Kidney capillary endothelial cell (primary cell): ENCODE measurements at regions not wholly inside any gene's neighbourhood (a gene's known extent, or its start where the extent isn't known, plus 50 kb on each side); places are given as distances from the start of the nearest gene placed in this dataset.

Experiments
- DNase-seq: peaks from one replicate; pipeline ENCODE4 v3.0.0-alpha.2; 2018; ENCODE audit warnings: low spot score

DNA sequence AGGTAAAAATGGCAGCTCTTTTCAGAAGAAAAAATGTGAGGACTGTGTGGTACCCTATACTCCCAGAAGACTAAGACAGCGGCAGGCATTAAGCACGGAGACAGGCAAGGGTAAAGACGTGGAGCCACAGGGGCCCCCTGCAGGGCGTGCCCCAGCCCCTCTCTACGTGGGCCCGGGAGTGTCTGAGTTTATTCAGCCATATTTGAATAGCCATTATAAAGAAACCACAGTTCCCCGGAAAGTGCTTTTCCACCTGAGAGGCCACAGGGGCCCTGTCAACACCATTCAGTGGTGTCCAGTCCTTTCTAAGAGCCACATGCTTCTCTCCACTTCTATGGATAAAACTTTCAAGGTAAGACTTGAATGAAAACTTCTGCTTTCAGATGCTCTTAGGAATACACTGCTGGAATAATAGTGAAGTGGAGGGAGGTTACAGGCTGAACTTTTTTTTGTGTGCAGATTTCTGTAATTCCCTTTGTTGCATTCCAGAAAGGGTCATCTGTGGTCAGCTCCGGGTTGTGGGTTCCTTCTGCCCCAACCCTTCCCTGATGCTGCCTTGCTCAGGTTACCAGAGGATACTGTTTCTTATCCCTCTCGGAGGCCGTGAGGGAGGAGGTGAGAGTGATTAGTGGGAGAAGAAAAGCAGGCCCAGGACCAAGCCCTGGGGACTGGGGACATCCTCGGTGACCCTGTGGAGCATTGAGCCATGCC lies 58.4 kb downstream of the SLC25A47 start:
- no peak for DNase-seq

- no peak for DNase-seq
Measured at GRCh38 chr14:100382106-100382455, 58.9 kb downstream of the SLC25A47 start.

DNA sequence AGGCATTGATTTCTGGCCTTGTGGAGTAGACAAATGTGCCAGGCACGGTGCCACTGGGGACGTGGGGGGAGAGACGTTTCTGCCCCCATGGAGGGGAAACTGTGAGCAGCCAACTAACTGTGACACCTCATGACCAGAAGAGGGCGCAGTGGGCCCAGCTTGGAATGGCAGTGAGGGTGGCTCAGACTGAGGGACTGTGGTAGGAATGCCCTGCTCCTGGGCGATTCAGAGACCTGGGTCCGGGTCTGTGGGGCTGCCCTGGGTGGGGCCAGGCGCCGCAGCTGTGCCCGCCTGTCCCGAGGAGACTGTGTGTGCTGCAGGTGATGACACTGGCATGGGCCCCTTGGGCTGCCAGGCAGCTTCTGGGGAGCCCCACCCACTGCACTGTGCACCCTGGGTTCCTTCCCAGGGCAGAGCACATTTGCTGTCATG lies 60.6 kb downstream of the SLC25A47 start:
- peak; percentile 67 for DNase-seq

- no peak for DNase-seq
Measured at GRCh38 chr14:100384277-100384676, 61.1 kb downstream of the SLC25A47 start.

DNA sequence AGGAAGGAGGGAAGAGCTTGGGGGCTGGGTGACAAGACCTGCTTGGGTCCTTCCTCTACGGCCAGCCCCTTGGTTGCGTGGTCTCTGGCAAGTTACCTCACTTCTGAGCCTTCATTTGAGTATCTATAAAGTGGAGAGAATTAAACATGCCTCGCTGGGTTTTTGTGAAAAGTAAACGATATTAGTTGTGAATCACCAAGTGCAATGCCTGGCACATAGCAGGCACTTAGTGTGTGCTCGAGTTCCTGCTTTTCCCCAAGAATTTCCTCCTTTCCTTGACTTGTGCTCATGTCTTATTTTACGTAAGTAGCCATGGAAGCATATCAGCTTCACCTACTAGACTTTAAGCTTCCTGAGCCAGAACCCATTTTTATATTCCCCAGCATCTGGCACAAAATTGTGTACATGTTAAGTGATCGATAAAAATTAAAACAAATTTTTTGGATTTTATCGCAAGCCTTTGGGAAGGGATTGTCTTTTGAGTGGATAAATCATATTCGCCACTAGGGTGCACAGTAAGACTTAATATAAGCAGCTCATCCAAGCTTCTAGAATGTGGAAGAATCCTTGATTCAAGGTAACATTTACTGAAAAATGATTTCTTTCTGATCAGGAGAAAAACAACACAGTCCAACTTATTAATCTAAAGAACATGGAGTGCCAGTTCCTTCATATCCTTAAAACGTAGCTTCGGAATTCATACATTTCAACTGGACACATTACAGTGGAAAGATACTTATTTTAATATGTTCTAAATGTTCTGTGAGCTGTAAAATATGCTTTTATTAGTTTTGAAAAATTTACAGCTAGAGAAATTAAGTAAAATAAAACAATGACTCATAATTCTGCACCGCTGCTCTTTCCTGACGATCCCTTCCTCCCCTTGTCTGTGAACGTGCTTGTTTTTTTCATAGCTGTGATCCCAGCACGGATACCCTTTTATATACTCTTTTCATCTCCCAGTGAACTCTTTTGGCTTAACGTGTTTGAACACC lies 62.0 kb downstream of the SLC25A47 start:
- DNase-seq, result peak; percentile 60

- no peak for DNase-seq
Measured at GRCh38 chr14:100386121-100386520, 63.0 kb downstream of the SLC25A47 start.

- no peak for DNase-seq
Measured at GRCh38 chr14:100386846-100387245, 63.7 kb downstream of the SLC25A47 start.

DNA sequence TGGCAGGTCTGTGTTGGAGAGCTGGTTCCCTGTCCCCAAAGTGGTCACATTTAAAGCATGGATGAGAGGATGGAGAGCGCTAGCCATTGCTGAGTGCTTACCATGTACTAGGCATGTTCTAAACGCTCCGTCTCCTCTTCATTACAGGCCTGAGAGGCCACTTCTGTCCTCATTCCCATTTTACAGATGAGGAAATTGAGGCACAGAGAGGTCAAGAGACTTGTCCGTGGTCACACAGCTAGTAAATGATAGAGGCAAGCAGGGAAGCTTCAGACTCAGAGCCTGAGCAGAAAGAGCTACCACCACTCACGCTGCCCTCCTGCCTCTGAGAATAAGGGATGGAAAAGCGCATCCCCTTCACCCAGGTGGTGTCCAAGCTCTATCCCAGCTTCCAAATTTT lies 64.3 kb downstream of the SLC25A47 start:
- DNase-seq, result no peak

DNA sequence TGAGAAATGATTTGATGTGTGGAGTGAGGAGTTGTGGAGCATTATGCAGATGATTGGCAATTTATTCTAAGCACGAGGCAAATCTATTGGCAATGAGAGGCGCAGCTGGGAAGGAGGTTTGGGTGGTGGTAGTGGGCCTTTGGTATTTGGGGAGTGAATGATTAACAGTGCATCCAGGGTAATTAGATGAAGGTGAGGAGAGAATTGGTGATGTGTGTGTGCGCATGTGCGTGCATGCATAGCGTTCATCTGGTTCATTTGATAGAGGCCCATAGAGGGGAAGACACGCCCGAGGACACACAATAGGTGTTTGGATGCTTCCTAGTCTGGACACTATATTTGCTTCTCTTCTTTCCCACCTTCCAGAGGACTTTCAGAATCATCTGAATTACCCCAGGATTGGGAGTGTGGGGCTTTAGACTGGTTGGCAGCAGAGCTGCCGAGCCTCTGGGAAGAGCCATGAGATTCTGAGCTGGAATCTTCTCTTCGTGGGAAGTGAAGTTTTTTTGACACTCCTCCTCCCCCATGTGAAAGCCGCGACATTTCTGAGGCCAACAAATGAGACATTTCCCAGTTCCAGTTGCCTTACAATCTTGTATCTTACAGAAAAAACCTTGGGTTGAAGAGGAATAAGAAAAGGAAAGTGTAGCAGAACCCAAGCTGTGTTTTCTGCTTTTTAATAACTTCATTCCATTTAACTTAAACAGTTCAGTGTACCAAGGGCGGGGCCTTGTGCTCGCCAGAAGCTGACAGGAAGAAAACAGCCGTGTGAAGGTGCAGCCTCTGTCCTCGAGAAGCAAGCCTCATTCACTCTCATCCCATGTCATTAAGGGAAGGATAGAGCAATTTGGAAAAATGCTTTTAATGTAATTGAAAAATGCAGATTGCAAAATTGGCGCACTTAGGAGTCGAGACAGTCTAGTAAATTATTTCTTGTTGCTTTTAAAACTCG lies 65.2 kb downstream of the SLC25A47 start:
- DNase-seq, result no peak

DNA sequence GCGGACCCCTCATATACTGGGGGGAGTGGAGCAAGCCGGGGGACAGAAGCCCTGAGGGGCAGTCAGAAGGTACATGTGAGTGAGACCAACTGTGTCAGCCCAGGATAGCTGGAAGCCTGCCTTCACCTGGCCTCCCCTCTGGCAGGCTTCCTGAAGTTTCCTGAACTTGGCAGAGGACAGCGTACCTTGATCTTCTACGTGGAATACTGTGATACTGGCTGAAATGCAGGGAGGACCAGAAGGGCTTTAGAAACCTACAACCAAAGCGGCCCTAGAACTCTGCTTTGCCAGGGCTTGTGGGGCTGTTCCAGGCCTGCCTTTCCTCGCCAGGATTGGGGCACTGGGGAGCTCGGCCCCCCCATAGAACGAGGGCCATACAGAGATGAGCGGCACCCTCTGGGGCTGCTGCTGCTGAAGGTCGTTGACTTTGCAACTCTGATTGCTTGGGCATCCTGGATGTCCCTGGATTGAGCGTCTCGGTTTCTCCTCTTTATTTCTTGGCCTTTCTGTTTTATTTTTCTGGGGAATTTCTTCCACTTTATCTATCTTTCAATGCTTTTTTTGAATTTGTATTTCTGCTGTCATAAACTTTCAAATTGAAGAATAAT lies 66.5 kb downstream of the SLC25A47 start:
- DNase-seq, result no peak

DNA sequence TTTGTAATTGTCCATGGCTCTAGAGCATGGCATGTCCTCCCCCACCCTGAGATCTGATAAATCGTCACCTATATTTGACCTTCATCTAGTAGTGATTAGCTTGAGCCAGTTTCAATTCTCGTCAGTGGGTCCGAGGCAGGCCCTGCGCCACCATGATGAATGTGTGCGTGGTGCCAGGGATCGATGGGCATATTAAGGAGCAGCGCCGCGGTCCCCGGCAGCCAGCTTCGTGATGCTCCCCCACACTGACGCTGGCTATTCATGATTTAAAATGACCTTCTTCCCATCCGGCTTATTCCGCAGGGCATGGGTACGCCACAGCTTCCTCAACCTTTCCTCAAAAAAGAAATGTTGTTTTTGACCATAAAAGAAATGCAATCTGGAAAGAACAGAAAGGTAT lies 68.0 kb downstream of the SLC25A47 start:
- DNase-seq, result no peak

DNA sequence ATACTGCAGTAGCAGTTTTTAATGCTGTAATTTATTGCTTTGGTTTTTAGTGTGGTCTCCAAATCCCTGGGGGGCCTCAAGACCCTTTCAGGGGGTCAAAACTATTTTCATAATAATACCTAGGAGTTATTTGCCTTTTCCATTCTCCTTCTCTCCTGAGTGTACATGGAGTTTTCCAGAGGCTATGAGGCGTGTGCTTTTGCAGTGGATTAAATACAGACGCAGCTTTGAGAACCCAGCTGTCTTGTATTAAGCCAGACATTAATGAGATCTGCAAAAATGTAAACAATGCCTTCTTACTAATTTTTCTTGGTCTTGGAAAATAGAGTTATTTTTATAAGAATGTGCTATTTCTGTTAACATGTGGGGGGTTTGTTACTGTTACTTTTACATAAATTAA lies 68.6 kb downstream of the SLC25A47 start:
- DNase-seq, result no peak

GRCh38 chr14:100392356-100392755 lies 69.2 kb downstream of the SLC25A47 start:
- DNase-seq, result no peak

- no peak for DNase-seq
Measured at GRCh38 chr14:100393362-100393761, 70.2 kb downstream of the SLC25A47 start.

- DNase-seq, result no peak
Measured at GRCh38 chr14:100393906-100394732, 71.0 kb downstream of the SLC25A47 start.

DNA sequence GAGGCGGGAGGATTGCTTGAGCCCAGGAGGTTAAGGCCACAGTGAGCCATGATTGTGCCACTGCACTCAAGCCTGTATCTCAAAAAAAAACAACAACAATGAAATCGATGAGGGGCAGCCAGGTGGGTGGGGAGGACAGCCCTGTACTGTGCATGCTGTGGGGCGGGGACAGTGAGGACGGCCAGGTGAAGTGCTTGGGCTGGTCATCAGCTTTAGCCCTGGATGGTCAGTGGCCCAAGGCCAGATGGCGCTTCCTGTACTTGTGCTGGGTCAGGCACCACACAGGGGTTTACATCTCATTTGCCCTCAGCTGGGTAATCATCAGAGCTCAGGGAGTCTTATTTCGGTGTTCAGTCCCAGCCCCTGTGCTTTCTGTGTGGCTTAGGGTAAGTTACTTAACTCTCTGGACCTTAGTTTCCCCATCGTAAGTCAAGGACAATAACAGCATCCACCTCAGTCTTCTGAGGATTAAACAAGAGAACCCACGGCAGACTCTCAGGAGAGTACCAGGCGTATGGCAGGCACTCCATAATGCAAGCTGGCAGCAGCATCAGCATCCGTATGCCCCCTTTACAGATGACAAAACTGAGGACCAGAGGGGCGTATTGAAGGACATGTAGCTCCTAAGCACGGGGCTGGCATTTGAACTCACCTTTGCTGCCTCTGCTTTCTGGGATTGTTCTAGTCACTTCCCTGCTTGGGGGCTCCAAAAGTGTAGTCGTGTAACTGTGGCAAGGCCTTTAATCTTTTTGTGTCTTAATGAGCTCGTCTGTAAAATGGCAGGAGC lies 71.9 kb downstream of the SLC25A47 start:
- DNase-seq, result no peak

DNA sequence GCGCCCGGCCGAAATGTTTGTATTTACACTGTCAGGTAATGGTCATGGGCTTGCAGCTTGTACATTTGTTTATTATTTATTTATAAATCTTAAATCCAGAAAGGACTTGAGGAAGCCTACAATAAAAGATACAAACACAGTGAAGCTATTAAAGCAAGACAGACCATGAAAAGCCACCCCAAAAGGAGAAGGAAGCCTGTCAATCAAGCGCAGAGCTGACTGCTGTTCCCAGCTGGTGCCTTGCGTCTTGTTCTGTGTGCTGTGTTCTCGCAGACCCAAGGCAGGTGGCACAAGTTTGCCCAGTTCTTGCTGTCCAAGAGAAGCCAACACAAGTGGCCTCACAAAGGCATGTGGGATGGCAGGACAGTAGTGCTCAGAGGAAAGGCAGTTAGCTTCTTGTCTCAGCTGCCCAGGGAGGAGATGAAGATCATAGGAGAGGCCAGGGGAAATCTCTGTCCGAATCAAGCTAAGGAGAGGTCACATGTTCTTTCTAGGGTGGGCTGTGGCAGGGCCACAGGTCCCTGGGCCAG lies 73.2 kb downstream of the SLC25A47 start:
- DNase-seq, result no peak

DNA sequence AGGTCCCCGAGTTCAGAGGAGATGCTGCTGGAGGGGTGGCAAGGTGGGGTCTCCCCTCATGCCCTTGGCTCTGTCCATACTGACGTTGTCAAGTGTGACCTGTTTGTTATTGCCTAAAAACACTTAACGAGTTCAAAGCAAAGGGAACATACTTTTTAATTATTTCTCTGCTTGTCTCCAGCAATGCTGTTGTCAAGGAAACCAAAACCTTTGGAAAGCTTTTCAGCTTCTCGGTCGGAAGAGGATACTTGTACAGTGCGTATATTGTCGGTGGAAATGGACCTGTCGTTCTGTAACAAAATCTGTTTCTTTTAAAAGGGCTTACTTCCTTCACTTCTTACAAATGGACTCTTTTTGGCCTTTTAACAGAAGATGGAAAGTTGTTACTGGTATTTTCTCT lies 73.9 kb downstream of the SLC25A47 start:
- no peak for DNase-seq

GRCh38 chr14:100398044-100398443 lies 74.9 kb downstream of the SLC25A47 start:
- no peak for DNase-seq
